SJSA1 (cell line): ENCODE measurements at regions not wholly inside any gene's neighbourhood (a gene's known extent, or its start where the extent isn't known, plus 50 kb on each side); places are given as distances from the start of the nearest gene placed in this dataset.

Source experiments
- DNase-seq, 2 experiments: peaks; one replicate each; pipeline ENCODE4 v3.0.0-alpha.2; 2015 to 2020; ENCODE audit warnings: low spot score in 2 of 2, low read depth in 1 of 2
- H3K27ac ChIP-seq: fragments of 250-450 bp; sonication (Bioruptor Pico); 2 replicates; pipeline ENCODE4 v1.5.1; 2020; ENCODE audit warnings: mild to moderate bottlenecking, moderate library complexity
- H3K27me3 ChIP-seq: fragments of 250-450 bp; sonication (Bioruptor Pico); replicated peaks from 2 replicates; pipeline ENCODE4 v1.5.1; 2020; ENCODE audit warnings: mild to moderate bottlenecking, moderate library complexity
- H3K36me3 ChIP-seq: fragments of 250-450 bp; sonication (Bioruptor Pico); 2 replicates; pipeline ENCODE4 v1.5.1; 2020; ENCODE audit warnings: mild to moderate bottlenecking
- H3K4me1 ChIP-seq: fragments of 250-450 bp; sonication (Bioruptor Pico); replicated peaks from 2 replicates; pipeline ENCODE4 v1.6.1; 2021; ENCODE audit warnings: mild to moderate bottlenecking
- H3K4me3 ChIP-seq: fragments of 250-450 bp; sonication (Bioruptor Pico); 2 replicates; pipeline ENCODE4 v1.5.1; 2020; ENCODE audit warnings: mild to moderate bottlenecking
- H3K9me3 ChIP-seq: fragments of 250-450 bp; sonication (Bioruptor Pico); replicated peaks from 2 replicates; pipeline ENCODE4 v1.5.1; 2020; ENCODE audit warnings: mild to moderate bottlenecking

DNA sequence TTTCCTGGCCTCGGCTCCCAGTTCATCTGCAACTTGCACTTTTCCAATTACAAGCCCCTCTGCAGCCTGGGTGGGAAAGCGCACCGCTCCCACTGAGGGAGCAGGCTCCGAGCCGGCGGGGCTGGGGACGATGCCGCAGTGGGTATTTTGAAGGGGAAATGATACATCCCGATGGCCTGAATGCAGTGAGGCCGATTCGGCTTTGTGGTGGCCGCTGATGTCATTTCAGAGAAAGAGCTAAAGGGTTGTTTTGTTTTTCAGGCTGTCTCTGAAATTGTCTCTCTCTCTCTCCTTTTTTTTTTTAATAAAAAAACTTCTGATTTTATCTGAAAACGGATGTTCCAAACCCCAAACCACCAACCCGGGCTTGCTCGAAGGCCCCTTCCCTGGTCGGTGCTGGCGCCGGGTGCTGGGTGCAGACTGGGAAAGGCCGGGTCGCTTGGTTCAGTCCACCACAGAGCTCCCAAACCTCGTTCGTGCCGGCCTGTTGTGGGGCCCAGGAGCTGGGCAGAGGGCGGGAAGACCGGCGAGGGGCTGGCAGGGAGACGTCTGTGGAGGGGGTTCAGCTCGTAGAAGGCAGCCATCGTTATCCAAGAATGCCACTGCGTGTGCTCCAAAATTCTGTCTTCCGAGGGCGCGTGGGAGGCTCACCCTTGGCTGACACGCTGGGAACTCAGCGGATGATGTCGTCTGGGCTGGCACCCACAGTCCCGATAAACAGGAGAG, 102.8 kb downstream of the FOXL1 start:
- H3K9me3 ChIP-seq, result no peaks in the 10 kb centered on the region
- no peaks in the 10 kb centered on the region for H3K27me3 ChIP-seq
- H3K4me1 ChIP-seq, result peaks cover 34% of the 10 kb centered on the region
- no peak overlapping the region for H3K4me3 ChIP-seq
- DNase-seq, result peak; percentile 63 to 75
- H3K36me3 ChIP-seq, result no peaks in the 10 kb centered on the region
- peak overlapping the region; percentile 75 for H3K27ac ChIP-seq

- peak overlapping the region; percentile 75 for H3K27ac ChIP-seq
- no peaks in the 10 kb centered on the region for H3K9me3 ChIP-seq
- H3K4me1 ChIP-seq, result peaks cover 29% of the 10 kb centered on the region
- no peak for DNase-seq
- H3K4me3 ChIP-seq, result no peak overlapping the region
- H3K27me3 ChIP-seq, result no peaks in the 10 kb centered on the region
- H3K36me3 ChIP-seq, result no peaks in the 10 kb centered on the region
These were observed 103.4 kb downstream of the FOXL1 start for GRCh38 chr16:86681757-86682106.

GRCh38 chr16:86682219-86682904, 104.0 kb downstream of the FOXL1 start:
- Histone ChIP-seq H3K27ac (no peak overlapping the region), H3K27me3 (no peaks in the 10 kb centered on the region), H3K4me3 (no peak overlapping the region), H3K36me3 (no peaks in the 10 kb centered on the region), H3K4me1 (peaks cover 28% of the 10 kb centered on the region), H3K9me3 (no peaks in the 10 kb centered on the region)
- no peak for DNase-seq

DNA sequence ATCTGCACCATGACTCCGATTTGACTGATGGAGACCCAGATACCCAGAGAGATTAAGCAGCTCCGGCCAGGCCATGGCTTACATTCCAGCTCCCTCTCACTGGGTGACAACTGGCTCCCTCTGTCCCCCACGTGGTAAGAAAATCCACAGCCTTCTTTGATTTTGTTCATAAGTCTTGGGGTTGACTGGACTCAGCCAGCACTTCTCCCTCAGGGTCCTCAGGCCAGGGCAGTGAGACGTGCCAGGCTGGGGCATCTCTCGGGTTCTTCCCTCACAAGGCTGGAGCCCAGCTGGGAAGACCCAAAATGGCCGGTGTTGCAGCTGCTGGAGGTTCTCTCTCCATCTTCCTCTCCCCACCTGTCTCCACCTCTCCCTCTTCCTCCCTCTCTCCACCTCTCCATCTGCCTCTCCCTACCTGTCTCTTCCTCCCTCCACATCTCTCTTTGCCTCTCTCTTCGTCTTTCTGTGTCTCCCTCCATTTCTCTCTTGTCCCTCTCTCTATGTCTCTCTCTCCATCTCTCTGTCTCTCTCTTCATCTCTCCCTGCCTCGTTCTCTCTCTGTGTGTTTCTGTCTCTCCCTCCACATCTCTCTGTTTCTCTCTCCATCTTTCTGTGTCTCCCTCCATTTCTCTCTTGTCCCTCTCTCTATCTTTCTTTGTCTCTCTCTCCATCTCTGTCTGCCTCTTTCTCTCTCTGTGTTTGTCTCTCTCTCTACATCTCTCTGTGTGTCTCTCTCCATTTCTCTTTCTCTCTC, 105.3 kb downstream of the FOXL1 start:
- Histone ChIP-seq H3K27ac (no peak overlapping the region), H3K9me3 (no peaks in the 10 kb centered on the region), H3K4me1 (peaks cover 28% of the 10 kb centered on the region), H3K4me3 (no peak overlapping the region), H3K36me3 (no peaks in the 10 kb centered on the region), H3K27me3 (no peaks in the 10 kb centered on the region)
- DNase-seq, result no peak

DNA sequence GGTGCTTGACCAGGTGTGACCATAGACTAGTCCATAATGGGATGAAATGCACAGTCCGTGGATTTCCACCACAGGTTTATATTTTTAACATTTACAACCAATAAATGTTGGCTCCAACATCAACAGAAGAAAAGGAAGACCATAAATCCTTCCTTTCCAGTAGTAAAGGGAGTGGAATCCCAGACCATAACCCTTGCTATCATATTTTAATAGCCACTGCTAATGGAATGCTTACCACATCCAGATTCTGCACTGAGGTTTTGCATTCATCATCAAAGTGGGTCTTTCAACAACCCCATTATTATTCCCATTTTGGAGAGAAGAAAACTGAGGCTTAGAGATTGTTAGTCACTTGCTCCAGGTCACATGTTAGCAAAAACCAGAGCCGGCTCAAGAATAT, 106.7 kb downstream of the FOXL1 start:
- Histone ChIP-seq H3K4me3 (no peak overlapping the region), H3K4me1 (peaks cover 18% of the 10 kb centered on the region), H3K27ac (no peak overlapping the region), H3K36me3 (no peaks in the 10 kb centered on the region), H3K27me3 (no peaks in the 10 kb centered on the region), H3K9me3 (no peaks in the 10 kb centered on the region)
- DNase-seq, result no peak

DNA sequence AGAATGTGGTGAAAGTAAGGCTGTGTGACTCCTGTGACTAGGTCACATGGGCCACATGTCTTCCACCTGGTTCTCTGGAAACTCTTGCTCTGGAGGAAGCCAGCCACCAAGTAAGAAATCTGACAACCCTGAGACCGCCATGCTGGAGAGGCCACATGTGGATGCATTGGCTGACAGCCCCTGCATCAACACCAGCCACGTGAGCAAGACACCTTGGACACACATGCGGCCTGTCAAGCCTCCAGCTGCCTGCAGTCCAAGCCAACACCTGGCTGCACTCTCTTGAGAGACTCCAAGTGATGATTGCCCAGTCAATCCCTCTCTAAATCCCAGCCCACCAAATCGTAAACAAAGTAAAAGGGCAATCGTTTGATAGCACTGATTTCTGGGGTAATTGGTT, 112.6 kb downstream of the FOXL1 start:
- no peak overlapping the region for H3K27ac ChIP-seq
- no peaks in the 10 kb centered on the region for H3K36me3 ChIP-seq
- no peaks in the 10 kb centered on the region for H3K9me3 ChIP-seq
- no peak for DNase-seq
- H3K4me1 ChIP-seq, result no peaks in the 10 kb centered on the region
- H3K4me3 ChIP-seq, result no peak overlapping the region
- H3K27me3 ChIP-seq, result no peaks in the 10 kb centered on the region

- no peaks in the 10 kb centered on the region for H3K9me3 ChIP-seq
- no peak for DNase-seq
- no peaks in the 10 kb centered on the region for H3K36me3 ChIP-seq
- no peak overlapping the region for H3K4me3 ChIP-seq
- H3K27ac ChIP-seq, result no peak overlapping the region
- H3K27me3 ChIP-seq, result no peaks in the 10 kb centered on the region
- H3K4me1 ChIP-seq, result no peaks in the 10 kb centered on the region
These were observed 114.1 kb downstream of the FOXL1 start for GRCh38 chr16:86692426-86692825.

DNA sequence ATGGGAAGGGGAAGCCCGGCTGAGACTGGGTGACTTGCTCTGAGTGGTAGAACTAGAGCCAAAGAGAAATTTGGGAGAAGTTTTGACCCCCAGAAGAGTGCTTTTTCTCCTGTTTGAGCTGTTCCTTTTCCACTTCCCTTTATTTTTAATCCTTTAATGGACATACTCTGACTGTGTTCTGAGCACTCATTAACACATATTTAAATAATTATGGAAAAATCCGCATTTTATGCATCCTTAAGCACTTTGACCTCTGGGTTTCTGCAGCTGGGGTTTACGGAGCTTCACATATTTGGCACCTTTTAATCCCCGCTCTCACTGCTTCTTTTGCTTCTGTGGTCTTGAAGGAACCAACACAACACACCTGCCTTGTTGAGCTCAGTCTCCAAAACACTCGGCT, 114.7 kb downstream of the FOXL1 start:
- H3K9me3 ChIP-seq, result no peaks in the 10 kb centered on the region
- no peaks in the 10 kb centered on the region for H3K27me3 ChIP-seq
- H3K36me3 ChIP-seq, result no peaks in the 10 kb centered on the region
- H3K4me1 ChIP-seq, result 0 out of 2 replicates have a peak, but pooled peaks cover 5% of the 10 kb centered on the region
- no peak overlapping the region for H3K4me3 ChIP-seq
- H3K27ac ChIP-seq, result no peak overlapping the region
- no peak for DNase-seq

DNA sequence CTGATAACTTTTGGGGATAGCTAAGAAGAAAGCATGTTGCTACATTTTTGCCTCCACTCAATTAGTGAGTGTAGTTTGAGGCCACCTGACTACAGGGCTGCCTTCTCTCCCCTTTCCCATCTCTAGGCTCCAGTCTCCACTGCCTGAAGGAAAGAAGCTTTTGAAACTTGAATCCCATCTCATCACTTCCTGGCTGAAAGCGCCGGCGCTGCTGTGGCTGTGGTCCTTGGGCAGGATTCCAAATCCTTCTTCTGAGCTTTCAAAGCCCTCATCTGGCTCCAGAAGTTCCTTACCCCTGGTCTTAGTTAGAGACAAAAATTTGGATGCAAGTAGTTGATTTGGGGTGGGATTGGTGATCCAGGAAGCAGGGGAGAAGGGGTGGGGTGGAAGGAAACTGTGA, 119.4 kb downstream of the FOXL1 start:
- no peaks in the 10 kb centered on the region for H3K36me3 ChIP-seq

GRCh38 chr16:86700046-86700945, 121.9 kb downstream of the FOXL1 start:
- Histone ChIP-seq H3K9me3 (no peaks in the 10 kb centered on the region), H3K4me1 (0 out of 2 replicates have a peak, but pooled peaks cover 5% of the 10 kb centered on the region), H3K27me3 (no peaks in the 10 kb centered on the region), H3K27ac (no peak overlapping the region), H3K4me3 (no peak overlapping the region), H3K36me3 (no peaks in the 10 kb centered on the region)
- DNase-seq, result no peak

More for the DNA sequence above, 119.4 kb downstream of the FOXL1 start:
- Histone ChIP-seq H3K27ac (no peak overlapping the region), H3K9me3 (no peaks in the 10 kb centered on the region), H3K27me3 (no peaks in the 10 kb centered on the region), H3K4me3 (no peak overlapping the region), H3K4me1 (0 out of 2 replicates have a peak, but pooled peaks cover 5% of the 10 kb centered on the region)
- DNase-seq, result no peak

DNA sequence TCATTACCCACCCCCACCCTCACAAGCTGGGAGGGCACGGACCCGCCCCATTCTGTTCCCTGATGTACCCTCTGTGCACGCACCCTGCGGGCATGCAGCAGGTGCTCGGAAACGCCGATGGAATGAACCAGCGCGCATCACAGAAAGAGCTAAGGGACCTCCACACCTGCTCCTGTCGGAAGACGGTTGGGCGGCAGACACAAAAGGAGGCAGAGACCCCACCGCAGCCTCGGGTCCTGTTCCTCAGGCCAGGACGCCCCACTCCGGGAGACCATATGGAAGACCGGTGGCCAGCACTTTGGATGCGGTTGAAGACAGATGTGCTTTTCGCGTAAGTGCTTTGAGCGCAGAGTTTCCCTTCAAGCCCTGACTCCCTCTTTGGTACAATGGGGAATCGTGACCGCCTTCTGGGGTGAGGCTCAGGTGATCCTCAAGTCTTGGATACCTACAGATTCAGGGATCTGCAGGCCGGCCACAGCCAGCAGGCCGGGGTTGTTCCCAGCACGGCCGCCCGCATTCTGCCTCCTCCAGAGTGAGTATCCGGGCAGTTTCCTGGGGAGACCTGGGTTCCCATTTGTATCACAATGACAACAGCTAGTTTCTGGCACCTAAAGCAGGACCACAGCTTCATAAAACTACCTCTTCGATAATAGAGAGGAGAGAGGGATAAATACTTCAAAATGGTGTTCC, 123.1 kb downstream of the FOXL1 start:
- H3K27ac ChIP-seq, result no peak overlapping the region
- no peaks in the 10 kb centered on the region for H3K36me3 ChIP-seq
- DNase-seq, result no peak
- H3K9me3 ChIP-seq, result no peaks in the 10 kb centered on the region
- H3K4me3 ChIP-seq, result no peak overlapping the region
- no peaks in the 10 kb centered on the region; the same call in 1 of the 2 replicates for H3K27me3 ChIP-seq
- peaks cover 5% of the 10 kb centered on the region; the same call in 1 of the 2 replicates for H3K4me1 ChIP-seq

DNA sequence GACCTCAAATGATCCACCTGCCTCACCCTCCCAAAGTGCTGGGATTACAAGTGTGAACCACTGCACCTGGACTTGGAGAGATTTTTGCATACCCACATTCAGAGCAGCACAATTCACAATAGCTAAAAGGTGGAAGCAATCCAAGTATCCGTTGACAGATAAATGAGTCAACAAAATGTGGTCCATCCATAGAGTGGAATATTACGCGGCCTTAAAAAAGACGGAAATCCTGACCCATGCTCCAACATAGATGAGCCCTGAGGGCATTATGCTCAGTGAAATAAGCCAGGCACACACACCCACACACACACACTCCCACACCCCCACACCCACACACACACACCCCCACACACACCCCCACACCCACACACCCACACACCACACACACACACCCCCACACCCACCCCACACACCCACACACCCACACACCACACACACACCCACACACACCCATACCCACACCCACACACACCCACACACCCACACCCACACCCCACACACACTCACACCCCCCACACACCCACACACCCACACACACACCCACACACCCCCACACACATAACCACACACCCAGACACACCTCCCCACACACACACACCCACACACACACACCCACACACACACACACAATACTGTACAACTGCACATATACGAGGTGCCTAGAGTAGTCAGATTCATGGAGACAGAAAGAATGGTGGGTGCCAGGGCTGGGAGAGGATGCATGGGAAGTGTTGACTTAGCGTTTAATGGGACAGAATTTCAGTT, 124.7 kb downstream of the FOXL1 start:
- Histone ChIP-seq H3K4me3 (no peak overlapping the region), H3K27ac (no peak overlapping the region), H3K36me3 (no peaks in the 10 kb centered on the region), H3K9me3 (no peaks in the 10 kb centered on the region), H3K27me3 (no peaks in the 10 kb centered on the region; the same call in 1 of the 2 replicates), H3K4me1 (no peaks in the 10 kb centered on the region; the same call in 1 of the 2 replicates)
- DNase-seq, result no peak
